OCI-LY1 (cell line): ENCODE measurements at regions not wholly inside any gene's neighbourhood (a gene's known extent, or its start where the extent isn't known, plus 50 kb on each side); places are given as distances from the start of the nearest gene placed in this dataset.

Experiments used
- H2AFZ ChIP-seq: fragments of 200-600 bp; sonication (generic), shearing (Covaris generic); 2 replicates; pipeline ENCODE4 v1.6.0; 2014; ENCODE audit warnings: antibody characterized with exemption, mild to moderate bottlenecking, low read length
- H3F3A ChIP-seq: fragments of 200-600 bp; sonication (generic), shearing (Covaris generic); 2 replicates; pipeline ENCODE4 v1.6.0; 2014; ENCODE audit warnings: mild to moderate bottlenecking, antibody characterized with exemption, low read length, moderate library complexity; ENCODE audit not compliant: insufficient read depth
- H3K27ac ChIP-seq: fragments of 200-600 bp; sonication (generic); 2 replicates; pipeline ENCODE4 v1.5.1; 2014; ENCODE audit warnings: low read length, mixed run types, mild to moderate bottlenecking, low read depth; ENCODE audit not compliant: poor library complexity, severe bottlenecking
- H3K27me3 ChIP-seq: fragments of 200-600 bp; sonication (generic); 2 replicates; pipeline ENCODE4 v1.6.0; 2014; ENCODE audit warnings: antibody characterized with exemption, mild to moderate bottlenecking, low read length, moderate library complexity; ENCODE audit not compliant: insufficient read depth
- H3K36me3 ChIP-seq: fragments of 200-600 bp; sonication (generic); 2 replicates; pipeline ENCODE4 v1.6.1; 2014; ENCODE audit warnings: mild to moderate bottlenecking, antibody characterized with exemption, low read length, moderate library complexity, mixed read lengths; ENCODE audit not compliant: insufficient read depth
- H3K4me1 ChIP-seq: fragments of 200-600 bp; sonication (generic); 2 replicates; pipeline ENCODE4 v1.5.1; 2014; ENCODE audit warnings: mild to moderate bottlenecking, low read length, moderate library complexity; ENCODE audit not compliant: insufficient read depth, severe bottlenecking
- H3K4me2 ChIP-seq: fragments of 200-600 bp; sonication (generic), shearing (Covaris generic); 2 replicates; pipeline ENCODE4 v1.6.1; 2014; ENCODE audit warnings: low read length
- H3K4me3 ChIP-seq: fragments of 200-600 bp; sonication (generic); 2 replicates; pipeline ENCODE4 v1.5.1; 2014; ENCODE audit warnings: low read length, low read depth, mild to moderate bottlenecking, mixed read lengths; ENCODE audit not compliant: poor library complexity, severe bottlenecking
- H3K79me2 ChIP-seq: fragments of 200-600 bp; shearing (Covaris generic); 2 replicates; pipeline ENCODE4 v1.6.1; 2016; ENCODE audit warnings: mixed run types, low read length, mixed read lengths; ENCODE audit not compliant: insufficient read depth
- H3K9ac ChIP-seq: fragments of 200-600 bp; sonication (generic), shearing (Covaris generic); 2 replicates; pipeline ENCODE4 v1.6.1; 2014; ENCODE audit warnings: mild to moderate bottlenecking, low read length, mixed read lengths
- H3K9me2 ChIP-seq: fragments of 200-600 bp; sonication (generic), shearing (Covaris generic); 2 replicates; pipeline ENCODE4 v1.6.1; 2014; ENCODE audit warnings: low read depth, mild to moderate bottlenecking, low read length, mixed read lengths
- H3K9me3 ChIP-seq: fragments of 200-600 bp; shearing (Covaris generic); 2 replicates; pipeline ENCODE4 v1.6.1; 2014; ENCODE audit warnings: low read length, mixed read lengths
- H4K20me1 ChIP-seq: fragments of 200-600 bp; sonication (generic), shearing (Covaris generic); 2 replicates; pipeline ENCODE4 v1.6.0; 2016; ENCODE audit warnings: mild to moderate bottlenecking, low read length; ENCODE audit not compliant: insufficient read depth
- EZH2 ChIP-seq: fragments of 200-600 bp; sonication (generic), shearing (Covaris generic); IDR thresholded peaks from 2 replicates; pipeline ENCODE4 v1.8.0; 2017; ENCODE audit warnings: borderline replicate concordance, mixed run types, mild to moderate bottlenecking, antibody characterized with exemption, low read length, moderate library complexity, mixed read lengths
- TF ChIP-seq, protein P1 (sequence below): fragments of 200-600 bp; sonication (generic), shearing (Covaris generic); IDR thresholded peaks from 2 replicates; pipeline ENCODE4 v1.5.1; 2017; ENCODE audit warnings: mild to moderate bottlenecking, antibody characterized with exemption, low read length, moderate library complexity, mixed read lengths

DNA sequence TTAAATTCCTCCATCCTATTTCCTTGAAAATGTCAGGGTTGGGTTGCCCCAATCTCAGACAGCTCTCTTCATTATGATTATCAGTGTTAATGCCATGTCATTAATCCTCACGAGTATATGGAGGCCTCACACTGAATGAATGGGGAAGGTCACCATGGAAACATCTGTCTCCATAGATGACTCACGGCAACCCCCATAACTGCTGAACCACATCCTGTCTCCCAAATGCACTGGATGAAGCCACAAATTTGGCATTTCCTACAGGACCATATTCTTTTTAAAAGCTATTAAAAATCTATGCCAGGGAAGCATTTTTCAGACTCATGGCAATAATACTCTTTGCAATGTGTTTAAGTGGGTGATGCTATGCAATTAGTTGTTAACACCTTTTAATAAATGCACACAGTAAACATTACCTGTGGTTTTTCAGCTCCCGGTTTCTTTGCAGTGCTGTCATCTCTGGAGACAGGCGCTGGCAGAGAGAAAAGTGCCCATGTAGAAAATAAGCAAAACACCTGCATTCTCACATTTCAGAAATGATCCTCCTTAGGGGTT is 80.1 kb upstream of the PTPRK start:
- no peaks in the 10 kb centered on the region for H4K20me1 ChIP-seq
- H3K4me3 ChIP-seq, result no peak overlapping the region
- no peaks in the 10 kb centered on the region for H3K27me3 ChIP-seq
- no peaks in the 10 kb centered on the region for H3K4me1 ChIP-seq
- no peak overlapping the region for H2AFZ ChIP-seq
- no peaks in the 10 kb centered on the region for H3K36me3 ChIP-seq
- no peak overlapping the region for H3K4me2 ChIP-seq
- H3F3A ChIP-seq, result no peaks in the 10 kb centered on the region
- H3K79me2 ChIP-seq, result no peaks in the 10 kb centered on the region
- TF ChIP-seq EZH2, result no peak
- TF ChIP-seq, protein P1, sequence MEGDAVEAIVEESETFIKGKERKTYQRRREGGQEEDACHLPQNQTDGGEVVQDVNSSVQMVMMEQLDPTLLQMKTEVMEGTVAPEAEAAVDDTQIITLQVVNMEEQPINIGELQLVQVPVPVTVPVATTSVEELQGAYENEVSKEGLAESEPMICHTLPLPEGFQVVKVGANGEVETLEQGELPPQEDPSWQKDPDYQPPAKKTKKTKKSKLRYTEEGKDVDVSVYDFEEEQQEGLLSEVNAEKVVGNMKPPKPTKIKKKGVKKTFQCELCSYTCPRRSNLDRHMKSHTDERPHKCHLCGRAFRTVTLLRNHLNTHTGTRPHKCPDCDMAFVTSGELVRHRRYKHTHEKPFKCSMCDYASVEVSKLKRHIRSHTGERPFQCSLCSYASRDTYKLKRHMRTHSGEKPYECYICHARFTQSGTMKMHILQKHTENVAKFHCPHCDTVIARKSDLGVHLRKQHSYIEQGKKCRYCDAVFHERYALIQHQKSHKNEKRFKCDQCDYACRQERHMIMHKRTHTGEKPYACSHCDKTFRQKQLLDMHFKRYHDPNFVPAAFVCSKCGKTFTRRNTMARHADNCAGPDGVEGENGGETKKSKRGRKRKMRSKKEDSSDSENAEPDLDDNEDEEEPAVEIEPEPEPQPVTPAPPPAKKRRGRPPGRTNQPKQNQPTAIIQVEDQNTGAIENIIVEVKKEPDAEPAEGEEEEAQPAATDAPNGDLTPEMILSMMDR, result no peak
- H3K27ac ChIP-seq, result no peak overlapping the region
- no peaks in the 10 kb centered on the region for H3K9me3 ChIP-seq
- H3K9me2 ChIP-seq, result no peaks in the 10 kb centered on the region
- H3K9ac ChIP-seq, result no peak overlapping the region

DNA sequence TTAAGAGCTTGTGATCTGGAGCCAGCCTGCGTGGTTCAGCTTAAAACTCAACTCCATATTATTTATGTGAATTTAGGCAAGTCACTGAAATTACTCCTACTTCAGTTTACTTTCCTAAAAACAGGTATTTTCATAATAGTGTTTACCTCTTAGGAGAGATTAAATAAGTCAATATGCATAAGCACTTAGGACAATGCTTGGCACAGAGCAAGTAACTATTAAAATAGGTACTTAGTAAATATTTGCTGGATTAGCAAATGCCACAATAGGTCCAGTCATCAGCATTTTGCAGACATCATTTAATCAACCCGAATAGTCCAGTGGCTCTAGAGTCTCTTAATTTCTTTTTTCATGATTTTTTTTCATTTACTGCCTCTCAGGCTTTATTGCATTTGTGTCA is 78.6 kb upstream of the PTPRK start:
- H3K9me3 ChIP-seq, result no peaks in the 10 kb centered on the region
- no peaks in the 10 kb centered on the region for H3K27me3 ChIP-seq
- H4K20me1 ChIP-seq, result no peaks in the 10 kb centered on the region
- no peaks in the 10 kb centered on the region for H3K4me1 ChIP-seq
- H3K27ac ChIP-seq, result no peak overlapping the region
- H3K4me2 ChIP-seq, result no peak overlapping the region
- no peaks in the 10 kb centered on the region for H3K36me3 ChIP-seq
- no peak overlapping the region for H3K9ac ChIP-seq
- H2AFZ ChIP-seq, result no peak overlapping the region
- no peaks in the 10 kb centered on the region for H3K9me2 ChIP-seq
- TF ChIP-seq, protein P1, result no peak
- no peak for TF ChIP-seq EZH2
- H3K4me3 ChIP-seq, result no peak overlapping the region
- no peaks in the 10 kb centered on the region for H3K79me2 ChIP-seq
- H3F3A ChIP-seq, result no peaks in the 10 kb centered on the region

GRCh38 chr6:128598571-128598970 is 78.2 kb upstream of the PTPRK start:
- Histone ChIP-seq H3K9me2 (no peaks in the 10 kb centered on the region), H3K27ac (no peak overlapping the region), H3K4me1 (no peaks in the 10 kb centered on the region), H3K9me3 (no peaks in the 10 kb centered on the region), H3K4me2 (no peak overlapping the region), H3K9ac (no peak overlapping the region), H2AFZ (no peak overlapping the region), H3K27me3 (no peaks in the 10 kb centered on the region), H3K79me2 (no peaks in the 10 kb centered on the region), H3K36me3 (no peaks in the 10 kb centered on the region), H3F3A (no peaks in the 10 kb centered on the region), H4K20me1 (no peaks in the 10 kb centered on the region), H3K4me3 (no peak overlapping the region)
- TF ChIP-seq, protein P1, result no peak
- no peak for TF ChIP-seq EZH2
